ENCODE measurements at regions not wholly inside any gene's neighbourhood (a gene's known extent, or its start where the extent isn't known, plus 50 kb on each side); places are given as distances from the start of the nearest gene placed in this dataset.

GRCh38 chr6:23339268-23339667 lies 769.9 kb downstream of the HDGFL1 start:
- H3K36me3 ChIP-seq, result no peaks in the 10 kb centered on the region
- no peak overlapping the region for H3K27ac ChIP-seq
- no peak for DNase-seq (ENCODE audit: low spot score in 2 of 2)
- H3K27me3 ChIP-seq, result no peaks in the 10 kb centered on the region
- TF ChIP-seq POLR2A (IDR thresholded peaks at IDR 0.05) (no peak), POLR2AphosphoS5 (IDR thresholded peaks at IDR 0.05) (no peak), EP300 (IDR thresholded peaks at IDR 0.05) (no peak), CTCF (IDR thresholded peaks at IDR 0.05) (no peak)
- no peaks in the 10 kb centered on the region for H3K9me3 ChIP-seq
- no peak overlapping the region for H3K4me3 ChIP-seq
- no peaks in the 10 kb centered on the region for H3K4me1 ChIP-seq
- 82% methylated on average over 3 of the region's 3 CpGs for WGBS

- H3K4me3 ChIP-seq, result no peak overlapping the region
- no peaks in the 10 kb centered on the region for H3K9me3 ChIP-seq
- no peaks in the 10 kb centered on the region for H3K27me3 ChIP-seq
- WGBS, result 68% methylated on average over 3 of the region's 3 CpGs
- no peak overlapping the region for H3K27ac ChIP-seq
- DNase-seq (ENCODE audit: low spot score in 2 of 2), result no peak
- TF ChIP-seq POLR2AphosphoS5 (IDR thresholded peaks at IDR 0.05) (no peak), CTCF (IDR thresholded peaks at IDR 0.05) (no peak), EP300 (IDR thresholded peaks at IDR 0.05) (no peak), POLR2A (IDR thresholded peaks at IDR 0.05) (no peak)
- H3K4me1 ChIP-seq, result no peaks in the 10 kb centered on the region
- no peaks in the 10 kb centered on the region for H3K36me3 ChIP-seq
These were observed 770.9 kb downstream of the HDGFL1 start for GRCh38 chr6:23340271-23340670.

GRCh38 chr6:23343610-23344306 lies 774.4 kb downstream of the HDGFL1 start:
- Histone ChIP-seq H3K36me3 (no peaks in the 10 kb centered on the region), H3K27me3 (no peaks in the 10 kb centered on the region), H3K4me1 (no peaks in the 10 kb centered on the region), H3K9me3 (no peaks in the 10 kb centered on the region), H3K4me3 (no peak overlapping the region), H3K27ac (no peak overlapping the region)
- 77% methylated on average over 5 of the region's 5 CpGs for WGBS
- no peak for TF ChIP-seq POLR2A (IDR thresholded peaks at IDR 0.05)
- TF ChIP-seq POLR2AphosphoS5 (IDR thresholded peaks at IDR 0.05), result no peak
- no peak for TF ChIP-seq CTCF (IDR thresholded peaks at IDR 0.05)
- no peak for TF ChIP-seq EP300 (IDR thresholded peaks at IDR 0.05)
- no peak for DNase-seq (ENCODE audit: low spot score in 2 of 2)

- 72% methylated on average over 3 of the region's 3 CpGs for WGBS
- no peaks in the 10 kb centered on the region for H3K4me1 ChIP-seq
- no peak for DNase-seq (ENCODE audit: low spot score in 2 of 2)
- H3K9me3 ChIP-seq, result no peaks in the 10 kb centered on the region
- H3K27ac ChIP-seq, result no peak overlapping the region
- H3K36me3 ChIP-seq, result no peaks in the 10 kb centered on the region
- TF ChIP-seq POLR2A (IDR thresholded peaks at IDR 0.05) (no peak), POLR2AphosphoS5 (IDR thresholded peaks at IDR 0.05) (no peak), CTCF (IDR thresholded peaks at IDR 0.05) (no peak), EP300 (IDR thresholded peaks at IDR 0.05) (no peak)
- H3K27me3 ChIP-seq, result no peaks in the 10 kb centered on the region
- H3K4me3 ChIP-seq, result no peak overlapping the region
These were observed 777.8 kb upstream of the NRSN1 start for GRCh38 chr6:23348185-23348584.

- no peaks in the 10 kb centered on the region for H3K27me3 ChIP-seq
- H3K4me1 ChIP-seq, result no peaks in the 10 kb centered on the region
- no peaks in the 10 kb centered on the region for H3K36me3 ChIP-seq
- 13% methylated on average over 3 of the region's 3 CpGs for WGBS
- no peak overlapping the region for H3K4me3 ChIP-seq
- no peak for DNase-seq (ENCODE audit: low spot score in 2 of 2)
- TF ChIP-seq POLR2AphosphoS5 (IDR thresholded peaks at IDR 0.05) (no peak), POLR2A (IDR thresholded peaks at IDR 0.05) (no peak), EP300 (IDR thresholded peaks at IDR 0.05) (no peak), CTCF (IDR thresholded peaks at IDR 0.05) (no peak)
- H3K9me3 ChIP-seq, result no peaks in the 10 kb centered on the region
- H3K27ac ChIP-seq, result no peak overlapping the region
These were observed 776.4 kb upstream of the NRSN1 start for GRCh38 chr6:23349521-23350147.
